Lower leg skin (tissue), 4 donors: ENCODE measurements at regions not wholly inside any gene's neighbourhood (a gene's known extent, or its start where the extent isn't known, plus 50 kb on each side); places are given as distances from the start of the nearest gene placed in this dataset.

ENCODE experiments used
- DNase-seq, 2 donors: peaks; one replicate each; pipeline ENCODE4 v3.0.0-alpha.2; 2019; ENCODE audit warnings: low spot score in 2 of 2
- H3K4me3 ChIP-seq: fragments of 200-600 bp; sonication (generic); 2 replicates; pipeline ENCODE4 v1.5.1; 2017; ENCODE audit warnings: mild to moderate bottlenecking, low read depth; ENCODE audit not compliant: poor library complexity, severe bottlenecking
- POLR2A ChIP-seq, 2 donors: fragments of 450-650 bp; IDR thresholded peaks; one replicate each; pipeline ENCODE4 v1.6.1; 2016 to 2017; ENCODE audit warnings: antibody characterized with exemption in 2 of 2, mild to moderate bottlenecking in 1 of 2, moderate library complexity in 1 of 2
- WGBS, 2 donors: methylation state at CpG; one replicate each; pipeline ENCODE4 v1.1.5; 2018; 5-methylcytosine and 5-hydroxymethylcytosine counted together
- intact Hi-C: fragments of 100-400 bp; cut with DNase I; formaldehyde crosslinking; loops from one replicate; pipeline ENCODE4 v1.15.0; 2023; ENCODE audit warnings: low total_unique reads
- TF ChIP-seq, protein P1 (sequence below), 3 donors: fragments of 450-650 bp; IDR thresholded peaks; one replicate each; pipeline ENCODE4 v1.5.1; 2016; ENCODE audit warnings: antibody characterized with exemption in 3 of 3, mild to moderate bottlenecking in 3 of 3, moderate library complexity in 2 of 3

DNA sequence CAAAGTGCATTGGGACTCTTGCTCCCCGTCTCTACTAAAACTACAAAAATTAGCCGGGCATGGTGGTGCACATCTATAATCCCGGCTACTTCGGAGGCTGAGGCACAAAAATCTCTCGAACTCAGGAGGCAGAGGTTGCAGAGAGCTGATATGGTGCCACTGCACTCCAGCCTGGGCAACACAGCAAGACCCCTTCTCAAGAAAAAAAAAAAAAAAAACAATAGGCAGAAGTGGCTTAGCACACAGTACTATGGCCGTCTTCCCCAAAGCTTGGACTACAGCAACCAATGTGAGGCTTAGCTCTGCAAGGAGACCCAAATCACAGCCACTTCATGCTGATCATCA, 162.8 kb upstream of the PRDX4 start:
- no peak for DNase-seq
- H3K4me3 ChIP-seq: no peak overlapping the region
- no peak for TF ChIP-seq POLR2A (IDR thresholded peaks at IDR 0.05)
- TF ChIP-seq, protein P1, sequence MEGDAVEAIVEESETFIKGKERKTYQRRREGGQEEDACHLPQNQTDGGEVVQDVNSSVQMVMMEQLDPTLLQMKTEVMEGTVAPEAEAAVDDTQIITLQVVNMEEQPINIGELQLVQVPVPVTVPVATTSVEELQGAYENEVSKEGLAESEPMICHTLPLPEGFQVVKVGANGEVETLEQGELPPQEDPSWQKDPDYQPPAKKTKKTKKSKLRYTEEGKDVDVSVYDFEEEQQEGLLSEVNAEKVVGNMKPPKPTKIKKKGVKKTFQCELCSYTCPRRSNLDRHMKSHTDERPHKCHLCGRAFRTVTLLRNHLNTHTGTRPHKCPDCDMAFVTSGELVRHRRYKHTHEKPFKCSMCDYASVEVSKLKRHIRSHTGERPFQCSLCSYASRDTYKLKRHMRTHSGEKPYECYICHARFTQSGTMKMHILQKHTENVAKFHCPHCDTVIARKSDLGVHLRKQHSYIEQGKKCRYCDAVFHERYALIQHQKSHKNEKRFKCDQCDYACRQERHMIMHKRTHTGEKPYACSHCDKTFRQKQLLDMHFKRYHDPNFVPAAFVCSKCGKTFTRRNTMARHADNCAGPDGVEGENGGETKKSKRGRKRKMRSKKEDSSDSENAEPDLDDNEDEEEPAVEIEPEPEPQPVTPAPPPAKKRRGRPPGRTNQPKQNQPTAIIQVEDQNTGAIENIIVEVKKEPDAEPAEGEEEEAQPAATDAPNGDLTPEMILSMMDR (IDR thresholded peaks at IDR 0.05): no peak
- 72 to 81% methylated on average over 6 of the region's 6 CpGs for WGBS, 2 donors
- intact Hi-C loops: no loop called here

DNA sequence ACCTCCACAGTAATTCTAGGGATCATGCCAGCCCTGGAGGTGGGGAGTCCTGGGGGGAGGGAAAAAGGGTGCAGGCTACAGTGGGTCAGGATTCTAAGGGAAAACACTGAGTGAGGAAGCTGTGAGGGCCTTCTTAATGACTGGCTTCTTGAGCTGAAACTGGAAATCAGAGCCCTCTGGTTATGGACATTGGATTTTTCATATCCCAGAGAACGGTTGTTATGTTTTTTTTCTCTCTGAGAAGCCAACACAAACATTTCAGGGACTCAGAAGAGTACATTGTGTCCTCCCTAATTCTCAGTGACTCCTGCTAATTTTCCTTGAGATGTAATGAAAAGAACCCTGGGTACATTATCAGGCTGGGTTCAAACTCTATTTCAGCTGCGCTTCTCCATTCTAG, 162.4 kb upstream of the PRDX4 start:
- DNase-seq: no peak
- WGBS, 2 donors: 82 to 85% methylated on average over 2 of the region's 2 CpGs
- intact Hi-C loops: no loop called here
- no peak overlapping the region for H3K4me3 ChIP-seq
- TF ChIP-seq, protein P1 (IDR thresholded peaks at IDR 0.05): no peak
- no peak for TF ChIP-seq POLR2A (IDR thresholded peaks at IDR 0.05)

DNA sequence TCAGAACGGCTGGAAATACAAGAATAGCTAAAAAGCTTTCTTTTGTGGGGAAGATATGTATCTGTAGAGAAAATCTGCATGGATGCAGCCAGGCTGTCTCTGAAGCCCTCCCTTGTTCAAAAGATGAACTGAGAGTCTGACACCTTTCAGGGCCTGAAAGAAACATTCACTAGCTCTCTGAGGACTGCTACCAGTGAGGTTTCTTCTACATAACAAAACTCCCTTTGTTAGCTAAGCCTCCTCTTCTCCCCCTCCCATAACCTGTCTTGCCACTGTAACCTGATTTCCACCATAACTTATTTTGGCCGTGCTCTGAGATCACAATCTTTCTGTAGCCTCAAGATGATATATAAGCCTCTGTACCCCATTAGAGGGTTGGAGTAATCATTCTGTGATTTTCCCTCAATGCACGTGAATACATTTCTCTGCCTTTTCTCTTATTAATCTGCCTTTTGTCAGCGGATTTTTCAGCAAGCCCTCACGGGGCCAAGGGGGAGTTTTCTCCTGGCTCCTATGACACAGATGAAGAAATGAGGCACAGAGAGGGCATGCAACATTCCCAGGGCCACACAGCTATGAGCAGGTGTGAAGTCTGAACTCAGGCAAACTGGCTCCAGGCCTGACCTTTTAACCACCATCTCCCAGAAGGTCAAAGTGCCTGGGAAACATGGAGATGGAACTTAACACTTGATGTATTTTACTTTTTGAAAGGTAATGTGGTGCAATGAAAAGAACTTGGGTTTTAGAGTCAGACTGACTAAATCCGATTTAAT, 161.6 kb upstream of the PRDX4 start:
- WGBS, 2 donors: 68 to 72% methylated on average over 6 of the region's 6 CpGs
- no peak for DNase-seq
- no peak overlapping the region for H3K4me3 ChIP-seq
- intact Hi-C loops: no loop called here
- no peak for TF ChIP-seq POLR2A (IDR thresholded peaks at IDR 0.05)
- TF ChIP-seq, protein P1 (IDR thresholded peaks at IDR 0.05): no peak

- no peak overlapping the region for H3K4me3 ChIP-seq
- intact Hi-C loops: no loop called here
- TF ChIP-seq POLR2A (IDR thresholded peaks at IDR 0.05): no peak
- TF ChIP-seq, protein P1 (IDR thresholded peaks at IDR 0.05): no peak
- no peak for DNase-seq
- 77 to 82% methylated on average over 1 of the region's 1 CpG for WGBS, 2 donors
Observed at GRCh38 chrX:23509256-23509655, 158.0 kb upstream of the PRDX4 start.

GRCh38 chrX:23511793-23512192, 155.5 kb upstream of the PRDX4 start:
- WGBS, 2 donors: 30 to 44% methylated on average over 2 of the region's 2 CpGs
- H3K4me3 ChIP-seq: no peak overlapping the region
- DNase-seq: no peak
- no peak for TF ChIP-seq POLR2A (IDR thresholded peaks at IDR 0.05)
- TF ChIP-seq, protein P1 (IDR thresholded peaks at IDR 0.05): no peak
- intact Hi-C loops: no loop called here

- 40 to 43% methylated on average over 2 of the region's 2 CpGs for WGBS, 2 donors
- TF ChIP-seq, protein P1 (IDR thresholded peaks at IDR 0.05): no peak
- no peak for TF ChIP-seq POLR2A (IDR thresholded peaks at IDR 0.05)
- intact Hi-C loops: no loop called here
- no peak overlapping the region for H3K4me3 ChIP-seq
- no peak for DNase-seq
Observed at GRCh38 chrX:23513121-23513520, 154.2 kb upstream of the PRDX4 start.
